C4-2B (cell line): ENCODE measurements at regions not wholly inside any gene's neighbourhood (a gene's known extent, or its start where the extent isn't known, plus 50 kb on each side); places are given as distances from the start of the nearest gene placed in this dataset.
A peak's percentile ranks its signal among the peaks of the same experiment; 100 is the strongest.

ENCODE experiments used
- H3K27ac ChIP-seq: fragments of 450-650 bp; 2 replicates; pipeline ENCODE4 v1.5.1; 2017
- CTCF ChIP-seq: fragments of 450-650 bp; conservative IDR thresholded peaks from 2 replicates; pipeline ENCODE4 v1.5.1; 2017; ENCODE audit warnings: mild to moderate bottlenecking
- ZFX ChIP-seq: fragments of 450-650 bp; IDR thresholded peaks from 2 replicates; pipeline ENCODE4 v1.6.1; 2017

GRCh38 chr2:129334696-129335410 lies 644.6 kb upstream of the RAB6C start:
- no peak for TF ChIP-seq ZFX
- no peak for TF ChIP-seq CTCF
- no peak overlapping the region for H3K27ac ChIP-seq

GRCh38 chr2:129336276-129336675 lies 643.2 kb upstream of the RAB6C start:
- no peak for TF ChIP-seq ZFX
- TF ChIP-seq CTCF: no peak
- no peak overlapping the region for H3K27ac ChIP-seq

DNA sequence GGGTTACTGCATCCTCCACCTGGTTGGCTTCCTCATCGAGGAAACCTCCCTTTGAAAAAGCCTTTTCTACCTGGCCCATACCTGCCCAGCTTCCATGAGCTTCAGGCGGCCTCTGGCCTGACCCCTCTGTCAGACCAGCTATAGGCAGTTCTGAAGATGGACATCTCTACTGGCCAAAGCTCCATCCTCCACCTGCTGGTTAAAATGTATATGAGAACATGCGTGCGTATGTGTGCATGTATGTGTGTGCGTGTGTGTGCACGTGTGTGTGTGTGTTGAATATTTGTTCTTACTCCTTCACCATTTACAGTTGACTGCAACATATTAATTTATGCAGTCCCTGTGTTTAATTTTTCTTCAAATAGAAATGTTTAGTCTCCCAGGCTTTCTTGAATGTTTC lies 642.4 kb upstream of the RAB6C start:
- H3K27ac ChIP-seq: no peak overlapping the region
- TF ChIP-seq CTCF (peak; percentile 13; the same call in 1 of the 2 replicates), ZFX (no peak)

DNA sequence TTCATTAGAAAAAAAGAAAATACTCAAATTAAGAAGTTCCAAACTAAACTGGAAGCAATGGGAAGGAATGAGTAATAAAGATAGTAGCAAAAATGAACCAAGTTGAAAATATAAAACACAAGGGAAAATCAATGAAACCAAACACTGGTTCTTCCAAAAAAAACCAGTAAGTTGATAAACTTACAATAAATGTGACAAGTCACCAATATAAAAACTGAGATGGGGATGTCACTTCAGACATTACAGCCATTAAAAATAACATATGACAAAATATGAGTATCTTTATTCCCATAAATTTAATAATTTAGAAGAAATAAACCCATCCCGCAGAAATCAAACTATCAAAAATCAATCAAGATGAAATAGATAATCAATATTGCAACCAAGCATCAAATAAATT lies 633.9 kb upstream of the RAB6C start:
- TF ChIP-seq CTCF (no peak), ZFX (no peak)

GRCh38 chr2:129347486-129348217 lies 631.8 kb upstream of the RAB6C start:
- no peak overlapping the region for H3K27ac ChIP-seq
- no peak for TF ChIP-seq ZFX
- no peak for TF ChIP-seq CTCF

More for the DNA sequence above, 633.9 kb upstream of the RAB6C start:
- no peak overlapping the region for H3K27ac ChIP-seq

- no peak for TF ChIP-seq CTCF
- no peak overlapping the region for H3K27ac ChIP-seq
Observed at GRCh38 chr2:129354631-129355030, 624.8 kb upstream of the RAB6C start.

DNA sequence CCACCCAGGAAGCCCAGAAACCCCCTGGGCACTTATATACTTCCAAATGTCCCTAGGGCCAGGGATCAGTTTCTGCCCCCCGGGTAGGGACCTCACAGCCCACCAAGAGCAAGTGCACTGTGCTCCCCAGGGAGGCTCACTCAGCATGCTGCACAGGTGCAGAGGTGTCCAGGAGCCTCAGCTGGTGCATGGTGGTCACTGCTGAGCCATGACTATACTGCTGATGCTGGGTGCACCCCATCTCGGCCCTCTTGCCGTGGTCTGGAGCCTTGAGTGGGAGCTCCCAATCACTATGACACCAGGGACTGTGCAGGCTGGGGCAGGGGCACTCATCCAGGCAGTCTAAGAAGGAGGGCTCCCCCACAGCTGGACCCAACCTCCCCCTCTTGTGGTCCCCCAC lies 617.8 kb upstream of the RAB6C start:
- no peak overlapping the region for H3K27ac ChIP-seq

More for the DNA sequence above, 617.8 kb upstream of the RAB6C start:
- no peak for TF ChIP-seq CTCF
- no peak for TF ChIP-seq ZFX
